Medulla oblongata (tissue), 1 donor: ENCODE measurements at regions not wholly inside any gene's neighbourhood (a gene's known extent, or its start where the extent isn't known, plus 50 kb on each side); places are given as distances from the start of the nearest gene placed in this dataset.

Experiments used
- DNase-seq: peaks from one replicate; pipeline ENCODE4 v3.0.0-alpha.2; 2015; ENCODE audit errors: extremely low spot score

DNA sequence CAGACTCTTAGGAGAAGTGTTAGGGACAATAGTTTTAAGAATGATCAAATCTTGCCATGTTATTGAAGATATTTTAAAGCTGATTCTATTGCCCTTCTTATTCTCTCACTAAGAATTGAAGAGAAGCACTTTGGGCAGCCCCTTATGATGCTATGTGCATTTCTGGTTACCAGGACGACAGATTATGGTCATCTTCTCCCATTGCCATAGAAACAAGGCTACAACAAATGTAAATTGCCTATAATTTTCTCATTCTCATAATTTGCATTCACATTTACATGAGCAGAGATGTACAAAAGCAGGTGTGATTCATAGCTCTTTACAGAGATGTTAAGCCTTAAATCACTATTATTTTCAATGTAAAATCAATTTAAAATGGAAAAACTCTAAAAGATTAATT is 137.3 kb upstream of the PCDH9 start:
- no peak for DNase-seq

DNA sequence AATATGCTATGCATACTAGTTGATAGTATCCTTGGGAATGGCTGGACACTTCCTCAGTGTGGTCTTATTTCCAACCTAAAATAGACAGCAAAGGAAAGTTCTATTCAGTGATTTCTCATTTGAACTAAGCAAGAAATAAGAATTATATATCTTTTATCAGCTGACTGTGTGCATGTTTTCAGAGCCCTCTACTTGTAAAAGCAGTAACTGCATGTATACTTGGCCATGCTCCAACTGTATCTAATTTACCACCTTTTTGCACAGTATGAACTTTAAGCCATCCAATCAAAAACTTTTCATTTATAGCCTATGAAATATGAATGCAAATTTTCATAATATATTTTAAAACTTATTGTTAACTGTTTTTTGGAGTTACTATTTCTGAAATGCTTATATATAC is 136.4 kb upstream of the PCDH9 start:
- DNase-seq: no peak

- DNase-seq: no peak
Measured at GRCh38 chr13:67355812-67356476, 125.8 kb upstream of the PCDH9 start.

DNA sequence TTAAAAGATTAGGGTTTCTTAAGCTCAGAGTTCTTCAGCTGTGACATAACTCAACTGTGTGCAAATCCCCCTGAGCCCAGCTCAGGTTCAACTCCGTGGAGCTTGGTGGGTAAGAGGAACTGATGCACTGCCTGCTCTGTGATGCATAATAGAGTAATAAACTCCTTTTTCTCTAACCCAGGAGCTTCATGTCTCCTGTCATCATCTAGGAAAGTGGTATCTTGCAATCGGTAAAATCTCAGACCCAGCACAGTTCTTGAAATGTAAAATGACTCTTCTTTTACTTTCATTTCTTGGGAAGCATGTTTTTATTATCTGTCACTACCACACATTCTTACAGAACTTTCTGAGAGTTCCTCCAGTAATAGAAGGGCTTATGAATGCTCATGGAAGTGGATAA is 123.8 kb upstream of the PCDH9 start:
- no peak for DNase-seq

DNA sequence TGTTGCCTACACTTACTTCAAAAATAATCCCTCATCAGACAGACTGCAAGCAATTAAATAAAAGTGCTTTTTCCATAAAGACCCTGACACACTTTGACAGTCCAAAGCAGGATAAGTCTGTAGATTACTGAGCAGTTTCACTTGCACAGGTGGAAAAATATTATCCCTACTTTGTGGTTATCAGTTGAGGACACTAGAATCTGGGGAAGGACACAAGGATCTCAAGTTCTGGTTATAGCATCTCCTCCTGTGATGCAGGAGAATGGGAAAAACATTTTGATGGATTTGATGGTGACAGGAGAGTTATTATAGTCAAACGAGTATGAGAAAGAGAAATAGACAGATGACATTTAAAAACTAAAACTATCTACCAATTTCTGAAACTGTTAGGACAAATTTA is 122.9 kb upstream of the PCDH9 start:
- DNase-seq: no peak

- no peak for DNase-seq
Measured at GRCh38 chr13:67351909-67352308, 121.8 kb upstream of the PCDH9 start.

- DNase-seq: no peak
Measured at GRCh38 chr13:67351114-67351513, 121.0 kb upstream of the PCDH9 start.

GRCh38 chr13:67343777-67344176 is 113.6 kb upstream of the PCDH9 start:
- no peak for DNase-seq

DNA sequence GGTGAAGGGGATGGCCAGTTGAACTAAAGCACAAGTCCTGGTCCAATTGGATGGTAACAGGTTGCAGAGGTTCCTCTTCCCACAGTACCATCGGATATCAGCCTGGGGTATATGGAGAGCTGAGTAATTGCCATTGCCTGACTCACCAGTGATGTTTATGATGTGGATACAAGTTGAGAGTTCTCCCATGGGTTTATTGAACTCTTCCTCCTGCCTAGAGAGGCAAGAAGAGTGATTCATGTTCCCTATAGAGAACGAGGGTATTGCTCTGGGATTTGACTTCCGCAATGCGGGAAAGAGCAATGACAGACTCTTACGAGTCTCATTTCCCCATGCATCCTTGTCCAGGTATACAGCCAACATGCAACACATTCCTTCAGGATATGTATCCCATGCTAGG is 111.3 kb upstream of the PCDH9 start:
- DNase-seq: no peak

DNA sequence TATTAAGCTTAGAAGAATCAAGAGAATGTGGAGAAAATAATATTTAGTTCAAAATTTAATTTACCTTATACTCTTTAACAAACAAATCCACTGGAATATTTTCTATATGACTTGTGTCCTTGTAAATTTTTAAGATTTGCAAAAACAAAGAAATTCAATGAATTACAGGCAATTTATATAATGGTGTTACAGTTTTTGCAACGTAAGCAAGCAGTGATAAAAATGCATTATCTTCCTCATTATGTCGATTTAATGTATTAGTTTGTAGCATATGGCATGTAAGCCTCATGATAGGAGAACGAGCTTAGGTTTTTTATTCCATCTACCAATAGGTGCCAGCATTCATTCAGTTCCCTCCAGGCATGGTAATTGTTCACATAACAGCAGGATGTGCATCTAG is 100.0 kb upstream of the PCDH9 start:
- no peak for DNase-seq

GRCh38 chr13:67328895-67329294 is 98.8 kb upstream of the PCDH9 start:
- no peak for DNase-seq

DNA sequence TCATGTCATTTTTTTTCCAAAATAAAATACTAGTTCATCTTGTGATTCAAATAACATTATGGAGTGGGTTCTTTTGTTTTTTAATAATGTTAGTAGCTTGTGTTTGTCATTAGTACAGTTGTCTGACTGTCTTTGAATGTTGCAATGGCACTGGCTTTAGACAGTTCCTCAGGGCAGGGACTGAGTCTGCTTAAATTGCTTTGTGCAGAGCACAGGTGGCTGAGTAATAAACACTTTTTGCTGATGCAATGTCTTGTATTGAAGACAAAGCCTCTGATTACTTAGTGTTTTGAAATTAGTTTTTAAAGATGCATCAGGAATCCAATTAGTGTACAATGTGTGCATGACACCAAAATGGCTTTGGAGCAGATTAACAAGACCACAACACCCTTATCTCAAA is 88.7 kb upstream of the PCDH9 start:
- no peak for DNase-seq

- no peak for DNase-seq
Measured at GRCh38 chr13:67318398-67318797, 88.3 kb upstream of the PCDH9 start.

DNA sequence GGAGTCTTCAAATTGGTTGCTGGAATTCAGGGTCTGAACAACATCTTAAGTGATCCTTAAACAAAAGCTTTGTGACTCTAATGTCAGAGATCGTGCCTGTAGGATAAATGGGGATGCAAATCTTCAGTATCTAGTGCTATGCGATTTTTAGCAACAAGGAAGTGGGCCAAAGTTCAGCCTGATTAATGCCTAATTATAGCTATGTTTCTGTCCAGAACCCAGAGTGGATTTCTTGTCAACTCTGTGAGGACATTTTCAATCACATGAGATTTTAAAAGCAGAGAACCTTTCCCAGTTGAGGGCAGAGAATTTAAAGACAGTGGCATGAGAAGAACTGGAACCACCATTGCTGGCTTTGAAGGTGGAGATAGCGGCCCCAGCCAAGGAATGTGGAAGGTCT is 84.3 kb upstream of the PCDH9 start:
- no peak for DNase-seq

GRCh38 chr13:67308004-67308772 is 78.1 kb upstream of the PCDH9 start:
- DNase-seq: no peak

- DNase-seq: no peak
Measured at GRCh38 chr13:67306742-67307141, 76.6 kb upstream of the PCDH9 start.

GRCh38 chr13:67303661-67304333 is 73.7 kb upstream of the PCDH9 start:
- no peak for DNase-seq

- no peak for DNase-seq
Measured at GRCh38 chr13:67299751-67300150, 69.6 kb upstream of the PCDH9 start.

- DNase-seq: peak; percentile 8
Measured at GRCh38 chr13:67299072-67299635, 69.0 kb upstream of the PCDH9 start.

- DNase-seq: peak; percentile 21
Measured at GRCh38 chr13:67298297-67298696, 68.2 kb upstream of the PCDH9 start.

- no peak for DNase-seq
Measured at GRCh38 chr13:67296511-67296910, 66.4 kb upstream of the PCDH9 start.

GRCh38 chr13:67292886-67293285 is 62.8 kb upstream of the PCDH9 start:
- no peak for DNase-seq

- no peak for DNase-seq
Measured at GRCh38 chr13:67285611-67286010, 55.5 kb upstream of the PCDH9 start.
